HEK293T (cell line): ENCODE measurements at regions not wholly inside any gene's neighbourhood (a gene's known extent, or its start where the extent isn't known, plus 50 kb on each side); places are given as distances from the start of the nearest gene placed in this dataset.

Experiments
- ARNT ChIP-seq: fragments of 450-650 bp; IDR thresholded peaks from 2 replicates; pipeline ENCODE4 v1.6.1; 2017; ENCODE audit warnings: mild to moderate bottlenecking
- BHLHE40 ChIP-seq: fragments of 450-650 bp; IDR thresholded peaks from 2 replicates; pipeline ENCODE4 v1.6.1; 2016; ENCODE audit warnings: mild to moderate bottlenecking, moderate library complexity, borderline replicate concordance
- CTBP1 ChIP-seq: fragments of 450-650 bp; IDR thresholded peaks from 2 replicates; pipeline ENCODE4 v1.6.1; 2016; ENCODE audit warnings: borderline replicate concordance
- ELF4 ChIP-seq: fragments of 450-650 bp; IDR thresholded peaks from 2 replicates; pipeline ENCODE4 v1.6.1; 2017; ENCODE audit warnings: antibody characterized with exemption
- FOXA1 ChIP-seq: fragments of 450-650 bp; IDR thresholded peaks from 2 replicates; pipeline ENCODE4 v1.6.1; 2016; ENCODE audit warnings: mild to moderate bottlenecking
- HDGF ChIP-seq: fragments of 450-650 bp; IDR thresholded peaks from 2 replicates; pipeline ENCODE4 v1.6.1; 2017; ENCODE audit warnings: antibody characterized with exemption, borderline replicate concordance
- L3MBTL2 ChIP-seq: fragments of 450-650 bp; conservative IDR thresholded peaks from 2 replicates; pipeline ENCODE4 v1.6.1; 2016; ENCODE audit warnings: mild to moderate bottlenecking
- NFRKB ChIP-seq: fragments of 450-650 bp; IDR thresholded peaks from 2 replicates; pipeline ENCODE4 v1.6.1; 2016; ENCODE audit warnings: mild to moderate bottlenecking, moderate library complexity
- SP1 ChIP-seq: fragments of 450-650 bp; IDR thresholded peaks from 2 replicates; pipeline ENCODE4 v1.6.1; 2017
- SUZ12 ChIP-seq: fragments of 450-650 bp; IDR thresholded peaks from 2 replicates; pipeline ENCODE4 v1.6.1; 2016; ENCODE audit warnings: mild to moderate bottlenecking

DNA sequence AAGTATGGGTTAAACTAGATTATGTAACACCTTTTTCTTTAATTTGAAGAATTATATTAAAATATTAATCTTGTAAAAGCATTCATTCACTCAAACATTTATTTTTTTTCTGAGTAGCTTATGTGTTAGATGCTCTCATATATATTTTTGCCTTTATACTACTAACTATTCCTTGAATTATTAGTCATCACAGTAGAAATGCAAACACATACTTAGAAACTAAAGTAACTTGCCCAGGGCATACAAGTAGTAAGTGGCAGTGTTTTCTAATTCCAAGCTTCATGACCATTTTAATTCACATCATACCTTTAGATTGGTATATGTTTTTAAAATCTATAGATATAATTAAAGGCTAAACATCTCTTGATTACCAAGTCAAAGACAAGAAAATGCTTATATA lies 1271.0 kb downstream of the BRINP3 start:
- TF ChIP-seq ARNT (no peak), HDGF (no peak), CTBP1 (no peak), BHLHE40 (no peak), L3MBTL2 (no peak), NFRKB (no peak), ELF4 (no peak), SP1 (no peak), SUZ12 (no peak), FOXA1 (no peak)
